GM19455 (cell line): ENCODE measurements at regions not wholly inside any gene's neighbourhood (a gene's known extent, or its start where the extent isn't known, plus 50 kb on each side); places are given as distances from the start of the nearest gene placed in this dataset.

Experiments used
- ATAC-seq: cut with Tn5 transposase; IDR thresholded peaks from one replicate; pipeline ENCODE4 v1.9.1; 2021; ENCODE audit not compliant: unreplicated experiment

- no peak for ATAC-seq
These were observed 66.8 kb upstream of the PPP2R3A start for GRCh38 chr3:135898774-135899173.

GRCh38 chr3:135905058-135905724, 60.3 kb upstream of the PPP2R3A start:
- no peak for ATAC-seq

GRCh38 chr3:135907422-135908165, 57.9 kb upstream of the PPP2R3A start:
- ATAC-seq = no peak

- no peak for ATAC-seq
These were observed 57.3 kb upstream of the PPP2R3A start for GRCh38 chr3:135908225-135908624.

- no peak for ATAC-seq
These were observed 56.8 kb upstream of the PPP2R3A start for GRCh38 chr3:135908737-135909136.

GRCh38 chr3:135911110-135911509, 54.4 kb upstream of the PPP2R3A start:
- ATAC-seq = no peak

- ATAC-seq = no peak
These were observed 50.3 kb upstream of the PPP2R3A start for GRCh38 chr3:135915206-135915605.
